Upper lobe of left lung (tissue), 6 donors: ENCODE measurements at regions not wholly inside any gene's neighbourhood (a gene's known extent, or its start where the extent isn't known, plus 50 kb on each side); places are given as distances from the start of the nearest gene placed in this dataset.

Source experiments
- ATAC-seq, 2 donors: fragments of 200-7000 bp; cut with Tn5 transposase; one replicate each; pipeline ENCODE4 v1.9.1; 2022; ENCODE audit warnings: mild to moderate bottlenecking in 2 of 2, moderate library complexity in 2 of 2; ENCODE audit not compliant: low FRiP score in 2 of 2
- DNase-seq, 2 donors: peaks; one replicate each; pipeline ENCODE4 v3.0.0-alpha.2; 2019 to 2020
- H3K27ac ChIP-seq, 4 donors: fragments of 200-600 bp; sonication (generic); one replicate each; pipeline ENCODE4 v1.5.1; 2016 to 2019
- H3K27me3 ChIP-seq, 4 donors: fragments of 200-600 bp; sonication (generic); one replicate each; pipeline ENCODE4 v1.5.1; 2017 to 2019
- H3K36me3 ChIP-seq, 4 donors: fragments of 200-600 bp; sonication (generic); one replicate each; pipeline ENCODE4 v1.5.1; 2016 to 2019
- H3K4me1 ChIP-seq, 4 donors: fragments of 200-600 bp; sonication (generic); one replicate each; pipeline ENCODE4 v1.5.1; 2018 to 2019
- H3K4me3 ChIP-seq, 4 donors: fragments of 200-600 bp; sonication (generic); one replicate each; pipeline ENCODE4 v1.5.1; 2017 to 2019; ENCODE audit warnings: mild to moderate bottlenecking in 2 of 4, moderate library complexity in 1 of 4
- H3K9me3 ChIP-seq, 4 donors: fragments of 200-600 bp; sonication (generic); one replicate each; pipeline ENCODE4 v1.5.1; 2018 to 2019
- EP300 ChIP-seq, 4 donors: sonication (generic); formaldehyde crosslinking; IDR thresholded peaks; one replicate each; pipeline ENCODE4 v1.5.1; 2017; ENCODE audit warnings: antibody characterized with exemption in 4 of 4, control low read depth in 2 of 4
- POLR2A ChIP-seq, 4 donors: fragments of 450-650 bp; IDR thresholded peaks; one replicate each; pipeline ENCODE4 v1.5.1; 2016 to 2017; ENCODE audit warnings: antibody characterized with exemption in 4 of 4, mild to moderate bottlenecking in 2 of 4
- POLR2AphosphoS5 ChIP-seq, 2 donors: sonication (generic); formaldehyde crosslinking; IDR thresholded peaks; one replicate each; pipeline ENCODE4 v1.5.1; 2017; ENCODE audit warnings: antibody characterized with exemption in 2 of 2
- WGBS, 2 donors: methylation state at CpG; one replicate each; pipeline ENCODE4 v1.1.5; 2017 to 2018; 5-methylcytosine and 5-hydroxymethylcytosine counted together
- TF ChIP-seq, protein P1 (sequence below), 6 experiments: fragments of 450-650 bp in 4 of 6; fragments of 200-600 bp in 2 of 6; sonication (generic) in 2 of 6; IDR thresholded peaks; one replicate each; pipeline ENCODE4 v1.5.1; 2016 to 2019; ENCODE audit warnings: antibody characterized with exemption in 6 of 6
- donor health status: DM: no; HTN: no; CAD: no; lungs with moderate emphysema.
- donor health status: DM: no; HTN: yes; CAD: no; lungs with severe emphysema.

- 95% methylated on average over 13 of the region's 13 CpGs for WGBS, 2 donors
- TF ChIP-seq POLR2A (IDR thresholded peaks at IDR 0.05) (no peak), POLR2AphosphoS5 (IDR thresholded peaks at IDR 0.05) (no peak), EP300 (IDR thresholded peaks at IDR 0.05) (no peak)
- TF ChIP-seq, protein P1, sequence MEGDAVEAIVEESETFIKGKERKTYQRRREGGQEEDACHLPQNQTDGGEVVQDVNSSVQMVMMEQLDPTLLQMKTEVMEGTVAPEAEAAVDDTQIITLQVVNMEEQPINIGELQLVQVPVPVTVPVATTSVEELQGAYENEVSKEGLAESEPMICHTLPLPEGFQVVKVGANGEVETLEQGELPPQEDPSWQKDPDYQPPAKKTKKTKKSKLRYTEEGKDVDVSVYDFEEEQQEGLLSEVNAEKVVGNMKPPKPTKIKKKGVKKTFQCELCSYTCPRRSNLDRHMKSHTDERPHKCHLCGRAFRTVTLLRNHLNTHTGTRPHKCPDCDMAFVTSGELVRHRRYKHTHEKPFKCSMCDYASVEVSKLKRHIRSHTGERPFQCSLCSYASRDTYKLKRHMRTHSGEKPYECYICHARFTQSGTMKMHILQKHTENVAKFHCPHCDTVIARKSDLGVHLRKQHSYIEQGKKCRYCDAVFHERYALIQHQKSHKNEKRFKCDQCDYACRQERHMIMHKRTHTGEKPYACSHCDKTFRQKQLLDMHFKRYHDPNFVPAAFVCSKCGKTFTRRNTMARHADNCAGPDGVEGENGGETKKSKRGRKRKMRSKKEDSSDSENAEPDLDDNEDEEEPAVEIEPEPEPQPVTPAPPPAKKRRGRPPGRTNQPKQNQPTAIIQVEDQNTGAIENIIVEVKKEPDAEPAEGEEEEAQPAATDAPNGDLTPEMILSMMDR (IDR thresholded peaks at IDR 0.05): no peak
- no peak overlapping the region for H3K27ac ChIP-seq
- H3K4me3 ChIP-seq: no peak overlapping the region
- no peaks in the 10 kb centered on the region for H3K36me3 ChIP-seq
- H3K4me1 ChIP-seq: peaks cover 0 to 8% (median 0%) of the 10 kb centered on the region in 4 donors
- H3K9me3 ChIP-seq: no peaks in the 10 kb centered on the region
- no peak for ATAC-seq
- peak in 1 of 2 donors; percentile 69 for DNase-seq
- H3K27me3 ChIP-seq: no peaks in the 10 kb centered on the region
Observed at GRCh38 chr1:193342811-193343210, 156.4 kb upstream of the B3GALT2 start.

DNA sequence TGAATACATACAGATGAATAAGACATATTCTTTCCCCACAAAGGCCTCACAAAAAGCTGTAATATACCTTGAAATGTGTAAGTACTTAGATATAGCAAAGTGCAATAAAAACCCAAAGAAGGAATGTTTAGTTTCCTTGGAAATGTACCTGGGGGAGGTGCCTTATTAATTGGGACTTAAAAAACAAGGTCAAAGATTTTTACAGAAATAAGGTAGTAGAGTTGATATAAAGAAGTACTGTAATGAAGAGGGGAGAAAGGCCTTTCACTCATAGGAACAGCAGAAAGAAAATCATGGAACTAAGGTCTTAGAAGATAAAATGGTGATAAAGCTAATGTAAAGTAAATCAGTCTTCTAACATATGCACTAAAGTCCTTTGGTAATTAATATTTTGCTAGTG lies 153.9 kb upstream of the B3GALT2 start:
- no peak for ATAC-seq
- TF ChIP-seq EP300 (IDR thresholded peaks at IDR 0.05): no peak

GRCh38 chr1:193339401-193339800 lies 153.0 kb upstream of the B3GALT2 start:
- H3K4me3 ChIP-seq: no peak overlapping the region
- H3K36me3 ChIP-seq: no peaks in the 10 kb centered on the region
- ATAC-seq: no peak
- no peak overlapping the region for H3K27ac ChIP-seq
- peaks cover 0 to 10% (median 0%) of the 10 kb centered on the region in 4 donors for H3K4me1 ChIP-seq
- DNase-seq: no peak
- no peaks in the 10 kb centered on the region for H3K27me3 ChIP-seq
- no peaks in the 10 kb centered on the region for H3K9me3 ChIP-seq
- WGBS, 2 donors: 91 to 94% methylated on average over 4 of the region's 4 CpGs
- TF ChIP-seq POLR2AphosphoS5 (IDR thresholded peaks at IDR 0.05): no peak
- TF ChIP-seq POLR2A (IDR thresholded peaks at IDR 0.05): no peak
- TF ChIP-seq EP300 (IDR thresholded peaks at IDR 0.05): no peak
- TF ChIP-seq, protein P1 (IDR thresholded peaks at IDR 0.05): no peak

More for the DNA sequence above, 153.9 kb upstream of the B3GALT2 start:
- H3K9me3 ChIP-seq: no peaks in the 10 kb centered on the region
- H3K4me3 ChIP-seq: no peak overlapping the region
- no peaks in the 10 kb centered on the region for H3K27me3 ChIP-seq
- no peaks in the 10 kb centered on the region for H3K36me3 ChIP-seq
- H3K27ac ChIP-seq: no peak overlapping the region
- DNase-seq: no peak
- peaks cover 0 to 10% (median 0%) of the 10 kb centered on the region in 4 donors for H3K4me1 ChIP-seq

- 45 to 47% methylated on average over 2 of the region's 2 CpGs for WGBS, 2 donors
- no peak overlapping the region for H3K27ac ChIP-seq
- ATAC-seq (no peak), DNase-seq (no peak)
- H3K4me1 ChIP-seq: peaks cover 0 to 10% (median 0%) of the 10 kb centered on the region in 4 donors
- TF ChIP-seq EP300 (IDR thresholded peaks at IDR 0.05): no peak
- TF ChIP-seq, protein P1 (IDR thresholded peaks at IDR 0.05): peak in 1 of 6 experiments; percentile 7
- H3K9me3 ChIP-seq: peaks cover 0 to 8% (median 2%) of the 10 kb centered on the region in 4 donors
- no peaks in the 10 kb centered on the region for H3K36me3 ChIP-seq
- H3K27me3 ChIP-seq: no peaks in the 10 kb centered on the region
- H3K4me3 ChIP-seq: no peak overlapping the region
Observed at GRCh38 chr1:193338194-193338593, 151.8 kb upstream of the B3GALT2 start.

GRCh38 chr1:193335806-193336428 lies 149.5 kb upstream of the B3GALT2 start:
- DNase-seq (no peak), ATAC-seq (no peak)
- 30 to 38% methylated on average over 1 of the region's 1 CpG for WGBS, 2 donors
- no peak overlapping the region for H3K27ac ChIP-seq
- peaks cover 0 to 12% (median 4%) of the 10 kb centered on the region in 4 donors for H3K9me3 ChIP-seq
- no peak overlapping the region for H3K4me3 ChIP-seq
- H3K4me1 ChIP-seq: peaks cover 0 to 3% (median 0%) of the 10 kb centered on the region in 4 donors
- no peaks in the 10 kb centered on the region for H3K27me3 ChIP-seq
- H3K36me3 ChIP-seq: no peaks in the 10 kb centered on the region
- TF ChIP-seq, protein P1 (IDR thresholded peaks at IDR 0.05): no peak
- no peak for TF ChIP-seq POLR2A (IDR thresholded peaks at IDR 0.05)
- TF ChIP-seq EP300 (IDR thresholded peaks at IDR 0.05): no peak
- TF ChIP-seq POLR2AphosphoS5 (IDR thresholded peaks at IDR 0.05): no peak
